Heart right ventricle (tissue), 16 donors: ENCODE measurements at regions not wholly inside any gene's neighbourhood (a gene's known extent, or its start where the extent isn't known, plus 50 kb on each side); places are given as distances from the start of the nearest gene placed in this dataset.
"Not testable (repeated sequence)": the region's sequence is repeated elsewhere in the genome, so short reads cannot be mapped to it uniquely, and the experiment has no call there.

Experiments used
- ATAC-seq, 8 donors: fragments of 200-7000 bp; cut with Tn5 transposase; one replicate each; pipeline ENCODE4 v1.9.1; 2020; ENCODE audit warnings: mild to moderate bottlenecking in 8 of 8, moderate library complexity in 8 of 8, moderate number of reproducible peaks in 1 of 8
- DNase-seq, 2 donors: peaks; one replicate each; pipeline ENCODE4 v3.0.0-alpha.2; 2020
- H3K27ac ChIP-seq, 10 donors: fragments of 200-600 bp; sonication (generic) in 2 of 10; one replicate each; pipeline versions ENCODE4 v1.5.0 to v1.8.0; 2020 to 2022; ENCODE audit warnings: mild to moderate bottlenecking in 3 of 10
- H3K27me3 ChIP-seq, 7 donors: fragments of 200-600 bp; one replicate each; pipeline ENCODE4 v1.8.0; 2021 to 2022; ENCODE audit warnings: mild to moderate bottlenecking in 2 of 7
- H3K36me3 ChIP-seq, 9 donors: fragments of 200-600 bp; sonication (generic) in 1 of 9; one replicate each; pipeline versions ENCODE4 v1.5.0 to v1.8.0; 2020 to 2022; ENCODE audit warnings: mild to moderate bottlenecking in 2 of 9
- H3K4me1 ChIP-seq, 9 donors: fragments of 200-600 bp; sonication (generic) in 1 of 9; one replicate each; pipeline versions ENCODE4 v1.5.0 to v1.8.0; 2020 to 2022; ENCODE audit warnings: mild to moderate bottlenecking in 4 of 9
- H3K4me3 ChIP-seq, 10 donors: fragments of 200-600 bp; sonication (generic) in 2 of 10; one replicate each; pipeline versions ENCODE4 v1.5.0 to v1.8.0; 2020 to 2022; ENCODE audit warnings: mild to moderate bottlenecking in 7 of 10, moderate library complexity in 2 of 10
- H3K9me3 ChIP-seq, 11 donors: fragments of 200-600 bp in 10 of 11; sonication (generic) in 2 of 11; one replicate each; pipeline versions ENCODE4 v1.5.0 to v1.8.0; 2013 to 2022; ENCODE audit warnings: mild to moderate bottlenecking in 2 of 11, control low read depth in 1 of 11, moderate library complexity in 1 of 11
- WGBS, 2 donors: extraction: QIAGEN DNeasy Blood & Tissue Kit; methylation state at CpG; one replicate each; pipeline ENCODE4 v1.1.7; 2013; ENCODE audit warnings: inconsistent platforms in 1 of 2; 5-methylcytosine and 5-hydroxymethylcytosine counted together
- intact Hi-C, 10 donors: fragments of 100-400 bp; cut with DNase I; formaldehyde crosslinking; loops; one replicate each; pipeline versions ENCODE4 v1.11.1 to v1.14.2; 2022
- donor health status: Arrhythmogenic right ventricular cardiomyopathy.
- donor health status: ischemic (EF 13 %, LVEDD 7.1; RV severe dilation, severe dysfunction).
- donor health status: healthy with polysubstance abuse.
- donor health status: DM: no; HTN: yes; CAD: no.
- donor health status: DM: no; HTN: no; CAD: no.
- donor health status: ischemic (EF 25% LVEDD 6.9; RV normal size, moderate dysfunction).
- donor health status: ischemic (EF 25% LVEDD 5.7; RV mildly dilated, moderate dysfunction).
- donor health status: healthy.
- donor health status: DM: yes; HTN: yes; CAD: no.
- donor health status: Ischemic cardiomyopathy.
- donor health status: ischemic (EF 35%, LVEDD 5.7; RV mildly dilated, moderate dysfunction).
- donor health status: nonischemic (EF 11% LVEDD 7.7; RV severe dilation, severe dysfunction).
- donor health status: DM: yes; HTN: yes; CAD: no.
- donor health status: PGD.
- donor health status: ischemic (EF 29% LVEDD 5.4; RV normal size, mild dysfunction).
- donor health status: nonischemic (EF 23%, LVEDD 6.1; RV moderate dilation, normal function).

DNA sequence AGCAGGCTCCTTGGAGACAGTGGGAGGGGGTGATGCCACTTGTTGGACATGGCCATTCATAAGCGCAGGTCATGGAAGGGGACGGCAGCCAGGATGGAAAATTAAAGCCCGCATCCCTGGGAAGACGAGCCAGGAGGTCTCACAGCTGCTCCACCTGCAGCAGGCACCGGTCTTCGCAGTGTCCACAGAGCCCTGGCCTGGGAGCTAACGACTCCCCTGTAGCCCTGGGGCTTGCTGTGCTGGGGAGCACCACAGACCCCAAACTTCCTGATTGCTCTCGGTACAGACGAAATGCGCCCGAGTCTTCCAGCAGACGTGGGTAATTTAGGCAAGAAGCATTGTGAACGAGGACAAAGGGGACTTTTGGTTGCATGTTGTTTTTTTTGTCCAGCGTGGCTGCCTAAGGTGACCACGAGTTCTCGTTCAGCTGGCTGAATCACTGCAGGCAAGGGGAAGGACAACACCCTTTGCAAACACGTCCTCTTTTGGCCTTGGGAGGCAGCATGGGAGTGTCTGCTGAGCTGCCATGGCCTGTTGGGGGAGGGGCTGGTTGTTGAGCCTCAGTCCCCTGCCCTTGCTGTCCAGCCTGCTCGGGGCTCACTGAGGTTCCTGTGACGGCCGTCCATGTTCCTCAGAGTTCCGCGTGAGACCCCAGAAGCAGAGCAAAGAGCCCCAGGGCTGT, 4485.8 kb upstream of the TPTE start:
- intact Hi-C loops, H3K9me3 ChIP-seq, H3K4me3 ChIP-seq, H3K4me1 ChIP-seq, H3K36me3 ChIP-seq, DNase-seq, H3K27me3 ChIP-seq, H3K27ac ChIP-seq: not testable (repeated sequence)
- WGBS, 2 donors = no CpG with 5 or more reads among the region's 22 CpGs
- peak; percentile 71 to 90 (median 80) for ATAC-seq

DNA sequence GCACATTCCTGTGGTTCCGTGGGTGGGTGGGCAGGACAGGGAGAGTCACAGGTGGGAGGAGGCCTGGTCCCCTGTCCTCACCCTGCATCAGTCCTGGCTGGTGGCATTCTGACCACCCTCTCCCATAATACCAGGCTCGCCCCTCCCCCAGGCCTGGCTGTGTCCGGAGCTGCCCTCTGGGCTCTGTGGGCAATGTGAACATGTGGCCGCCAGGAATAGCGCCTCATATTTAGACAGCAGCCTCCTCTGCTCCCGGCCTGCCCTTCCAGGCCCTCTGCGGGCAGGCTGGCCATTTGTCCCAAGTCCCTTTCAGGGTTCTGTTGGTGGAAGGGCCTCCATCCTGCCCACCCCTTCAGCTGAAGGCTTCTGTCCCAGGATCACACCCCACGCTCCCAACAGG, 4482.2 kb upstream of the TPTE start:
- H3K36me3 ChIP-seq, H3K4me1 ChIP-seq, DNase-seq, H3K27me3 ChIP-seq, H3K9me3 ChIP-seq, H3K4me3 ChIP-seq, intact Hi-C loops, H3K27ac ChIP-seq: not testable (repeated sequence)
- peak in 4 of 8 donors; percentile 32 to 63 (median 42) for ATAC-seq
- no CpG with 5 or more reads among the region's 8 CpGs for WGBS, 2 donors

DNA sequence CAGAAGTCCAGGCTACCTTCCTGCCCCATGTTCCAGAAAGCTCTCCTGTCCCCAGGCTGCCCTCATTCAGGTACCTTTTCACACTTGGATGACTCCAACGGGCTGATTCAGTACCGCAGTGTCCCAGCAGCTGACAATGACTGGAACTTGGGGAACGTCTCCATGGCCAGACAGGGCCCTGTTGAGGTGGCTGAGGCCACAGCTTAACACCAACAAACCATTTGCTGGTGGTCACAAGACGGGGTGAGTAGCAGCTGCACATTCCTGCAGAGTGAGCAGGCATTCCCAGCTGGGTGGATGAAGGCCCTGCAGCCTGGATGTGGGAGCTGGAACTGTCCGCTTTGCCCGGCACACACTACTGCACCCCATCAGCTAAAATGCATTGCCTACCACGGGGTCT, 4481.3 kb upstream of the TPTE start:
- ATAC-seq = peak; percentile 8 to 46 (median 30)
- H3K27me3 ChIP-seq, H3K27ac ChIP-seq, H3K4me3 ChIP-seq, DNase-seq, H3K4me1 ChIP-seq, intact Hi-C loops, H3K36me3 ChIP-seq, H3K9me3 ChIP-seq: not testable (repeated sequence)
- no CpG with 5 or more reads among the region's 7 CpGs for WGBS, 2 donors

DNA sequence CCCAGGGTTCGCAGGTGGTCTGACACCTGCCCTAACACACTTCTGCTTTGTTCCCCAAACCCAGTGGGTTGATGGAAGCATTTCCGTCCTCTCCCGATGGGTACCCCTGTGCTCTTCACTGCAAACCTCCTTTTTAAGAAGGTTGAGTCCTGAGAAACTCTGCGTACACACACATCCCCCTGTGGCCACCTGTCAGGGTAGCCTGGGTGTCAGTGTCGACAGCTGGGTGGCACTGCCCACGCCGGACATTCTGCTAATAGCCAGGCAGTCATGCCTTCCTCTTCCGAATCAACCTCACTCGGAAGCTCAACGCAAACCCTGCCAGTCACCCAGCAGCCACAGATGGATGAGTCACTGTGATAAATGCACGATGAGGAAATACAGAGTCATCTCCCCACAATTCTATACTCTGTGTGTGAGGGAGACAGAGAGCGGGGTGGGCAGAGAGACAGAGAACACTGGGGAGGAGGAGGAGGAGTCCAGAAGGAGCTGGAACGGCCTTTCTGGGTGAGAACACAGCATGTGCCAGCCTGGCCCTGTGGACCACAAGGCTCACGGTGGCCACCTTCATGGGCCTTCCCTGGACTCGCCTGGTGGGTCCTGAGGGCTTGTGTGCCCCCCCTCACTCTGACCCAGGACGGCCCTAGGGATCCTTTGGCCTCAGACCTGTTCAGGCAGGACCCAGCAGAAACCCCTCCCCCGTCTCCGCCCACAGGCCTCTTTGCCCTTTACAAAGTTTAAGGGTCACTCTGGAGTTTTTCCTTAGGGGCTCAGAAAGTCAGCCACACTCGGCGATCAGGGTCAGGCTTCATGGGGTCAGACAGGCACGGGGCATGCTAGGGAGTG, 4477.7 kb upstream of the TPTE start:
- intact Hi-C loops, H3K27me3 ChIP-seq, H3K4me1 ChIP-seq, H3K27ac ChIP-seq, H3K36me3 ChIP-seq, DNase-seq, H3K4me3 ChIP-seq, H3K9me3 ChIP-seq: not testable (repeated sequence)
- peak in 4 of 8 donors; percentile 41 to 57 (median 47) for ATAC-seq
- 100% methylated on average over 2 of the region's 21 CpGs; no CpG with 5 or more reads in 1 of the 2 donors for WGBS, 2 donors

DNA sequence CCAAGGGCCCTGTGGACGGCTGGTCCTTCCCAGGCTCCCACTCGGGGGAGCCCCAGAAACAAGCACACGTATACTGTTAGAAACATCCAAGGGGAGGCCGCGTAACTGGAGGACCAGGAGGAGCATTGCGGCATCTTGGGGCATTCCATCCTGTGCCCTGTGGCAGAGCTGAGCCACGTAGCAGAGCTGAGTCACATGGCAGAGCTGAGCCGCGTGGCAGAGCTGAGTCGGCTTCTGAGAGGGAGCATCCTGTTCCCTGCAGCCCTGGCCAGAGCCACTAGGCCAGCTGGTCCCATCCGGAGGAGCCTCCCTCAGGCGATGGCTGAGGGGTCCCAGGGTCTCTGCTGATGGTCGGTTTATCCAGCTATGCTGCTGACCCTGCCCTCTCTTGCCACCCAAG, 4476.7 kb upstream of the TPTE start:
- H3K27ac ChIP-seq, intact Hi-C loops, H3K4me1 ChIP-seq, H3K9me3 ChIP-seq, H3K4me3 ChIP-seq, H3K36me3 ChIP-seq, DNase-seq, H3K27me3 ChIP-seq: not testable (repeated sequence)
- ATAC-seq = peak in 2 of 8 donors; percentile 11 to 34
- no CpG with 5 or more reads among the region's 13 CpGs for WGBS, 2 donors

DNA sequence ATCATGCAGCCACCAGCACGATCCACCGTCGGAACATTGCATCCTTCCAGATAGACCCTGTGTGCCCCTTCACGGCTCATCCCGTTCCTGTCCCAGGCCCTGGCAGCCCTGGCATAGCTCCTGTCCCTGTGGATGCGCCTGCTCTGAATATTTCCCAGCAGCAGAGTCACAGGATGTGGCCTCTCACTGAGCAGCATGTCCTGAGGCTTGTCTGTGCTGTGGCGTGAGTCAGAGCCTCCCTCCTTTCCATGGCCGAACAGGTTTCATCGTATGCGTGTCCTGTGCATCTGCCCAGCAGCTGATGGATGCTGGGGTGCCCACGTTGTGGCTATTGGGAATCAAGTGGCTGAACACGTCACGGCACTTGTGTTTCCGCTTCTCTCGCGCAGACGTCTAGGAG, 4471.5 kb upstream of the TPTE start:
- intact Hi-C loops, H3K9me3 ChIP-seq: not testable (repeated sequence)

DNA sequence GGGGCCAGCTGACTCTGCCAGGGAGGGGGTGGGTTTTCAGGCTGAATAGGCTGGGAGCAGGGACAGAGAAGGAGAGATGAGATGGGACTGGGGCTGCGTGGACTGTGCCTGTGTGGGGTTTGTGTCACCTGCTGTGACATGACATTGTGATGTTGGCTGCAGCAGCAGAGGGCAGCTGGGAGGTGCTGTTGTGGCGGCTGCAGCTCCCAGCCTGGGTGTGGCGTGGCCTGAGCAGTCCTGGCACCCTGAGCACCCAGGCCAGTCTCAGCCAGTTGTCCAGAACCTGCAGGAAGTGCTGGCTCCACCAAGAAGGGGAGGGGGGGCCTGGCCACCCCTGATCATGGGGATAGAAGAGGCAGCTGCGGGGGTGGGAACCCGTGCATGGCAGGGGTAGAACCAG, 4469.3 kb upstream of the TPTE start:
- H3K27ac ChIP-seq, DNase-seq, H3K27me3 ChIP-seq, H3K9me3 ChIP-seq, intact Hi-C loops, H3K4me1 ChIP-seq, H3K36me3 ChIP-seq, H3K4me3 ChIP-seq: not testable (repeated sequence)
- WGBS, 2 donors = no CpG with 5 or more reads among the region's 5 CpGs
- peak in 2 of 8 donors; percentile 33 to 53 for ATAC-seq

More for the DNA sequence above, 4471.5 kb upstream of the TPTE start:
- ATAC-seq, H3K4me3 ChIP-seq, DNase-seq, H3K36me3 ChIP-seq, H3K4me1 ChIP-seq, H3K27ac ChIP-seq, H3K27me3 ChIP-seq: not testable (repeated sequence)
- WGBS, 2 donors = no CpG with 5 or more reads among the region's 17 CpGs

DNA sequence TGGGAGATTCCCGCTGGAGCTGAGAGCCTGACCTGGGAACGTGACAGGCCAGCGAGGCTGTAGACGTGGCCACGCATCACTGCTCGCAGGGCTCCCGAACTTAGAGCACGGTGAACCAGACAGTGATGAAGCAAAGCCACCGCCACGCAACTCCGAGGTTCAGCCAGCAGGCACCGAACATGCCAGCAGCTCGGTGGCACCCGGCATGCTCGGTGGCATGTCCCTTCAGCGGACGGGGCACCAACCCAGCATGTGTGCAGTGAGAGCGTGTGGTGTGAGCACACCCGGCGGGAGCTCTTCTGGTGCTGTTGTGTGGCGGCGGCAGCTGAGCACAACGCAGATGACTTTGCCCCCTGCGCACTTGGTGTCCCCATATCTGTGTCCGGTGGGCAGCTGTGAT, 4468.2 kb upstream of the TPTE start:
- not testable (repeated sequence) for DNase-seq

DNA sequence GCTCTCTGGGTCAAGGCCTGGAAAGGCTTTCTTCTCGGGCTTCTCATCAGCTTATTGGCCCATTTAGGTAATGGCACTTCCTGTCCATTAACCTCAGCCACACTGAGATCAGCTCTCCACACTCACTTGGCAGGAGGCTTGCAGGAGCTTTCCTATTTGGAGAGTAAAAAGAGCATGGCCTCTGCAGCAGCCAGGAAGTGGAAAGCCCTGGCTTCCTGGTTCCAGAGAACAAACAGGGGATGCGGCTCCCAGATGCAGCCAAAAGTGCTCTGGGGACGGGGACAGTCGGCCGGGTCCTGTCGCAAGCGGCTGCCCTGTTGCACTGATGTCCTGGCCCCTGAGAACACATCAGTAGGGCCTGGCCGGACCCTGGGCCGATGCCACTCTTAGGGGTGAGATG, 4462.4 kb upstream of the TPTE start:
- H3K36me3 ChIP-seq, H3K4me3 ChIP-seq, H3K9me3 ChIP-seq, H3K4me1 ChIP-seq, H3K27me3 ChIP-seq, DNase-seq, intact Hi-C loops, H3K27ac ChIP-seq: not testable (repeated sequence)
- no CpG with 5 or more reads among the region's 9 CpGs for WGBS, 2 donors
- peak; percentile 53 to 79 (median 70) for ATAC-seq

More for the DNA sequence above, 4468.2 kb upstream of the TPTE start:
- peak in 1 of 8 donors; percentile 20 for ATAC-seq
- H3K9me3 ChIP-seq, H3K27me3 ChIP-seq, H3K36me3 ChIP-seq, H3K27ac ChIP-seq, H3K4me3 ChIP-seq, H3K4me1 ChIP-seq, intact Hi-C loops: not testable (repeated sequence)
- WGBS, 2 donors = no CpG with 5 or more reads among the region's 25 CpGs

DNA sequence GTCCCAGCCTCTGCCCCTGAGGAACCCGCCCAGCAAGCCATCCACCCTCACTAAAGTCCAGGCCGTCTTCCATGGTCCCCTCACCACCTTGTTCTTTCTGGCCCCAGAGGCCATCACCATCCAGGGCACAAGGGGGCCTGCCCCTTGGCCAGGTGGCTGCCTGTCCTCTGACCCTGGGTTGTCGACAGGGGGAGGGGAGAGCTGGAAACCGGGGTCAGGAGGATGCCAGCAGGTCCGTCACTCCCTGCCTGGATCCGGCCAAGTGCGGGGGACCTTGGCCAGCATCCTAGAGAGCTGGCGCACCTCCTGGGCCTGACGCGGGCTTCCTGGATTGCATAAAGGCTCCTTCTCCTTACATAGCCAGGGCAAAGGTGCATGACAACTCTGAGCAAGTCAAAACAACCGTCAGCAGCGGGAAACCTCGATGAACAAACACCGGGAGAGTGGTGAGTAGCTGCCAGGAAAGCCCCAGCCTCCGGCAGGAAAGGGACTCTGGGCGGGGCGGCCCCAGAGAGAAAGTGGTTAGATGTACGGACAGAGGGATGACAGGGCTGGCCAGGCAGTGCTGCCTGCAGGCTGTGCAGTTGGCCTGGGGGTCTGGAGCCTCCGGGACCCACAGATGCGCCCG, 4461.2 kb upstream of the TPTE start:
- intact Hi-C loops, H3K4me1 ChIP-seq, H3K4me3 ChIP-seq, H3K9me3 ChIP-seq, H3K36me3 ChIP-seq, H3K27me3 ChIP-seq, DNase-seq, H3K27ac ChIP-seq: not testable (repeated sequence)
- ATAC-seq = peak; percentile 67 to 88 (median 82)
- no CpG with 5 or more reads among the region's 21 CpGs for WGBS, 2 donors

DNA sequence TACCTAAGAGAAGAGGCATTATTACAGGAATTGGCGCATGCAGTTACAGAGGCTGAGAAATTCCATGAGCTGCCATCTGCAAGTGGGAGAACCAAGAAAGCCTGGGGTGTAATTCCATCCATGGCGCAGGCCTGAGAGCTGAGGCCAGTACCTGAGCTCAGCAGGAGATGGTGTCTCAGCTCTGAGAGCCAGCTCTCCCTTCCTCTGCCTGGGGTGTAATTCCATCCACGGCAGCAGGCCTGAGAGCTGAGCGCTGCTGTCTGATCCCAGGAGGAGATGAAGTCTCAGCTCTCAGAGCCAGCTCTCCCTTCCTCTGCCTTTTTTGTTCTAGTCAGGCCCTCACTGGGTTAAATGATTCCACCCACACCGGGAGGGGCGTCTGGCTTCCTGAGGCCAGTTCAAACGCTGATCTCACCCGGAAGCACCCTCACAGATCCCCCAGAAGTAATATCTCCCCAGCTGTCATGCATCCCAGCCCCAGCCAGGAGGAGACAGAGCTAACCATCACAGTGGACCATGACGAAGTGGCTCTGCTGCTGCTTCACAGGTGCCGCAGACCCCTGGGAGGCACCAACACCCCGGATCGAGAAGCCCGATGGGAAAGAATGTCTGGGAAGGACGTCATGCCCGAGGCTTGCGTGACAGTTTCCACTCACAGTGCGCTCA, 4454.9 kb upstream of the TPTE start:
- H3K27me3 ChIP-seq, H3K9me3 ChIP-seq, DNase-seq, H3K4me1 ChIP-seq, intact Hi-C loops, H3K4me3 ChIP-seq, H3K27ac ChIP-seq, H3K36me3 ChIP-seq: not testable (repeated sequence)
- ATAC-seq = peak in 3 of 8 donors; percentile 30 to 59 (median 52)
- no CpG with 5 or more reads among the region's 17 CpGs for WGBS, 2 donors
